OCI-LY7 (cell line): ENCODE measurements at regions not wholly inside any gene's neighbourhood (a gene's known extent, or its start where the extent isn't known, plus 50 kb on each side); places are given as distances from the start of the nearest gene placed in this dataset.

Source experiments
- BruUV-seq: library from RNA; stranded (reverse); fragments of 400-500 nt; replicated peaks from 2 replicates; lab custom pipeline; 2021; lab: Mats Ljungman, UMichigan
- CTCF ChIA-PET: fragments of 300-600 bp; sonication (Branson Sonifier 250); formaldehyde crosslinking; loops from one replicate; lab custom pipeline; 2022; ENCODE audit warnings: antibody characterized with exemption; ENCODE audit not compliant: unreplicated experiment; lab: Charles Lee
- POLR2A ChIA-PET: fragments of 300-600 bp; sonication (Branson Sonifier 250); formaldehyde crosslinking; loops from one replicate; lab custom pipeline; 2022; ENCODE audit warnings: antibody characterized with exemption; lab: Charles Lee
- DNase-seq: peaks from one replicate; pipeline ENCODE4 v3.0.0-alpha.2; 2015; ENCODE audit warnings: low spot score
- H2AFZ ChIP-seq: fragments of 200-600 bp; sonication (generic), shearing (Covaris generic); 2 replicates; pipeline ENCODE4 v1.6.1; 2014; ENCODE audit warnings: mild to moderate bottlenecking, antibody characterized with exemption, low read length, moderate library complexity
- H3K27ac ChIP-seq: fragments of 200-600 bp; sonication (generic); 2 replicates; pipeline ENCODE4 v1.5.1; 2014; ENCODE audit warnings: mixed run types, low read depth, mild to moderate bottlenecking, moderate library complexity, low read length, inconsistent platforms; ENCODE audit not compliant: poor library complexity, severe bottlenecking
- H3K36me3 ChIP-seq: fragments of 200-600 bp; sonication (generic); 2 replicates; pipeline ENCODE4 v1.6.1; 2014; ENCODE audit warnings: mild to moderate bottlenecking, antibody characterized with exemption, low read length, moderate library complexity, mixed read lengths; ENCODE audit not compliant: insufficient read depth
- H3K4me1 ChIP-seq: fragments of 200-600 bp; sonication (generic); 2 replicates; pipeline ENCODE4 v1.5.1; 2014; ENCODE audit warnings: mild to moderate bottlenecking, low read length; ENCODE audit not compliant: insufficient read depth, poor library complexity, severe bottlenecking
- H3K4me2 ChIP-seq: fragments of 200-600 bp; sonication (generic); 2 replicates; pipeline ENCODE4 v1.6.1; 2014; ENCODE audit warnings: mild to moderate bottlenecking, low read length
- H3K4me3 ChIP-seq: fragments of 200-600 bp; sonication (generic); 2 replicates; pipeline ENCODE4 v1.5.1; 2014; ENCODE audit warnings: mild to moderate bottlenecking, low read depth, low read length; ENCODE audit not compliant: poor library complexity, severe bottlenecking
- H3K79me2 ChIP-seq: fragments of 200-600 bp; sonication (generic); 2 replicates; pipeline ENCODE4 v1.6.1; 2016; ENCODE audit warnings: low read depth, mild to moderate bottlenecking, low read length, moderate library complexity, mixed read lengths; ENCODE audit not compliant: insufficient read depth
- H3K9me2 ChIP-seq: fragments of 200-600 bp; sonication (generic); 2 replicates; pipeline ENCODE4 v1.6.1; 2016; ENCODE audit warnings: mild to moderate bottlenecking, low read length, mixed read lengths; ENCODE audit not compliant: insufficient read depth
- H3K9me3 ChIP-seq: fragments of 200-600 bp; sonication (generic); 2 replicates; pipeline ENCODE4 v1.6.1; 2014; ENCODE audit warnings: mild to moderate bottlenecking, mixed run types, low read length, mixed read lengths
- H4K20me1 ChIP-seq: fragments of 200-600 bp; sonication (generic); 2 replicates; pipeline ENCODE4 v1.6.1; 2014; ENCODE audit warnings: mild to moderate bottlenecking, antibody characterized with exemption, low read length, moderate library complexity, mixed read lengths; ENCODE audit not compliant: insufficient read depth
- CTCF ChIP-seq: fragments of 200-600 bp; sonication (generic); conservative IDR thresholded peaks from 2 replicates; pipeline ENCODE4 v1.5.1; 2014; ENCODE audit warnings: mild to moderate bottlenecking, antibody characterized with exemption, low read length, moderate library complexity, mixed read lengths
- EZH2phosphoT487 ChIP-seq: fragments of 200-600 bp; sonication (generic); IDR thresholded peaks from 2 replicates; pipeline ENCODE4 v1.6.1; 2018; ENCODE audit warnings: low read depth, borderline replicate concordance, mild to moderate bottlenecking, mixed run types, antibody characterized with exemption, low read length, moderate library complexity, mixed read lengths
- intact Hi-C: fragments of 100-400 bp; cut with micrococcal nuclease; formaldehyde crosslinking; loops from one replicate; pipeline ENCODE4 v1.10.0; 2022; ENCODE audit not compliant: unreplicated experiment

DNA sequence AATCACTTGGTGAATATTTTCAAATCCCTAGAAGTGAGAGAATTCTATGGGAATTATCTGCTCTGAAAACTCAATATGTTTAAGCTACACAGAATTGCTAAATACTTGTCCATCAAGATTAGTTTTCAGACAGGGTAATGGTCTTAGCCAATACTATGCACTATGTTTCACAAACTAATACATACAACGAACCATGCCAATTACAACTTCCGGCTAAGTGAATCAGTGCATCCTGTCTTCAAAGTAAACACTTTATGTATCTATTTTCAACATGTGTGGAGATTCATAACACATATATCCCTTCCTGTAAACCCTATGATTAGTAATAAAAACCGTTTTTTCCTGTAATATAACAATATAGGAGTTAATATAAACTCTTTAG lies 181.5 kb downstream of the POSTN start:
- Histone ChIP-seq H3K4me1 (no peaks in the 10 kb centered on the region), H3K4me3 (no peak overlapping the region), H2AFZ (no peak overlapping the region), H3K9me2 (no peaks in the 10 kb centered on the region), H4K20me1 (no peaks in the 10 kb centered on the region), H3K4me2 (no peak overlapping the region), H3K79me2 (no peaks in the 10 kb centered on the region), H3K27ac (no peak overlapping the region), H3K9me3 (no peaks in the 10 kb centered on the region), H3K36me3 (no peaks in the 10 kb centered on the region)
- intact Hi-C loops, result no loop called here
- POLR2A ChIA-PET, result interaction anchor here (0.5 kb wide), 1 partner anchor 193 kb away, joined by 3 read pairs; no protein-coding TSS in a partner anchor
- no TSS peak for BruUV-seq
- no peak for DNase-seq
- CTCF ChIA-PET, result no interaction called here
- no peak for TF ChIP-seq CTCF
- no peak for TF ChIP-seq EZH2phosphoT487

DNA sequence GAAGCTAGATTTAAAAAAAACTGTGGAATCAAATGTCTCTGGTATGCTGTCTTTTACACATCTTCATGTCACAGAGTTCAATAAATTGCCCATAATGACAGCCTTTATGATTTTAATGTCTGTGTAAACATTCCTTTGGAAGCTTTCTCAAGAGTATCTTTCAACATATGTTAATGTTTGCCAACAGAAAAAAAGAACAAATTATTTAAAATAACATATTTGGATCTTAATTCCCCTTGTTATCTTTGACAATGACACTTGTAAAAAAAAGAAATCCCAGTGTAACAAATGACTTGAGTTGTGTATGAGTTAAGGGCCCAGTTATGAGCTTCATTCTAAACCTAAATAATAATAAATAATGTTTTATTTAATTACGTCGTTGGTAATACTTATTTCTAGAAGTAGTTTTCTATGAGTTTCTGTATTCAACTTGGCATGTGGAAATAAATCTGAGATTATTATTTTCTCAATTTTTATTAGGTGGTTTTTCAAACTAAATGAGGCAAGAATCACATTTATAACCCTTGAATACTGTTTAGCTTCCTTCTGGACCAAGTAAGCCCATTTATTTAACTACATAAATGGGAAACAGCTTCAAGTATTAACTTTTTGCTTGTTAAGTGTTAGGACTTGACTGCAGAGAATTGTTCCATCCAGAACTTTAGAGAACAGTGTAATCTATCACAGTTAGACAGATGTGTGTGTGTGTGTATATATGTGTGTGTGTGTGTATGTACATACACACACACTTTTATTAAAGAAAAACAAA lies 182.1 kb downstream of the POSTN start:
- H3K9me2 ChIP-seq, result no peaks in the 10 kb centered on the region
- H3K9me3 ChIP-seq, result no peaks in the 10 kb centered on the region
- H3K27ac ChIP-seq, result no peak overlapping the region
- H4K20me1 ChIP-seq, result no peaks in the 10 kb centered on the region
- no TSS peak for BruUV-seq
- no peak overlapping the region for H3K4me3 ChIP-seq
- H3K4me2 ChIP-seq, result no peak overlapping the region
- H3K4me1 ChIP-seq, result no peaks in the 10 kb centered on the region
- no peak for TF ChIP-seq EZH2phosphoT487
- no peak for TF ChIP-seq CTCF
- H2AFZ ChIP-seq, result no peak overlapping the region
- no peaks in the 10 kb centered on the region for H3K36me3 ChIP-seq
- ChIA-PET POLR2A (interaction anchor here (0.6 kb wide), 1 partner anchor 655 kb away, joined by 3 read pairs; no protein-coding TSS in a partner anchor), CTCF (no interaction called here)
- H3K79me2 ChIP-seq, result no peaks in the 10 kb centered on the region
- intact Hi-C loops, result no loop called here
- DNase-seq, result no peak

DNA sequence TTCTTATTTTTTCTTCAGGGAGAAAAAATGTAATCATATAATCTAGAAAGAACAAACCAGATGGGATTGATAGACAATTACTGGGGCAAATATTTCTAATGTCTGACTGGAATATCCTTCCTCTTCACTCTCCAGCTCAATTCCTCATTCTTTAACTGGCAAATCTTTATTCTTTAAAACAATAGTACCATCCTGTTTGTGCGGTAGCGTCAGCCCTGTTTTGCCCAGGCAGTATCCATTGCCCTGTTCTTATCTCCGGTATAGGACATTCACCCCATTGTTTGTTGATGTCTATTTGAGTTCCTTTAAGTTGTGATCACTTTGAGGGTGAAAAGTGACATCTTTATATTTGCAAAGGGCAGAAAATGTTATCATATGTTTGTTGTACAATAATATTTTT lies 185.4 kb downstream of the POSTN start:
- POLR2A ChIA-PET, result interaction anchor here (0.6 kb wide), 1 partner anchor 181 kb away, joined by 5 read pairs; no protein-coding TSS in a partner anchor
- no TSS peak for BruUV-seq
- CTCF ChIA-PET, result no interaction called here

More for the DNA sequence above, 185.4 kb downstream of the POSTN start:
- no peak overlapping the region for H3K4me2 ChIP-seq
- no peak overlapping the region for H3K27ac ChIP-seq
- TF ChIP-seq CTCF (no peak), EZH2phosphoT487 (no peak)
- H3K9me3 ChIP-seq, result no peaks in the 10 kb centered on the region
- DNase-seq, result no peak
- no peaks in the 10 kb centered on the region for H3K36me3 ChIP-seq
- H2AFZ ChIP-seq, result no peak overlapping the region
- no peaks in the 10 kb centered on the region for H3K9me2 ChIP-seq
- H3K4me3 ChIP-seq, result no peak overlapping the region
- no peaks in the 10 kb centered on the region for H4K20me1 ChIP-seq
- intact Hi-C loops, result no loop called here
- no peaks in the 10 kb centered on the region for H3K79me2 ChIP-seq
- H3K4me1 ChIP-seq, result no peaks in the 10 kb centered on the region
